GM12891 (cell line): ENCODE measurements at regions not wholly inside any gene's neighbourhood (a gene's known extent, or its start where the extent isn't known, plus 50 kb on each side); places are given as distances from the start of the nearest gene placed in this dataset.

Source experiments
- DNase-seq: peaks from one replicate; pipeline ENCODE4 v3.0.0; 2011; ENCODE audit warnings: low spot score; ENCODE audit not compliant: insufficient read length
- FAIRE-seq: peaks from 2 replicates; lab custom pipeline; 2011; peaks lifted over from hg19 to GRCh38; lab: Jason Lieb, UNC
- PAX5 ChIP-seq: IDR thresholded peaks from 2 replicates; pipeline ENCODE4 v1.6.1; 2011; ENCODE audit warnings: low read length, moderate library complexity, mild to moderate bottlenecking; ENCODE audit not compliant: insufficient read depth, severe bottlenecking
- POLR2A ChIP-seq: IDR thresholded peaks from 2 replicates; pipeline ENCODE4 v1.6.1; 2011; ENCODE audit warnings: low read depth, low read length, control low read depth
- POLR2AphosphoS5 ChIP-seq: IDR thresholded peaks from 2 replicates; pipeline ENCODE4 v1.6.1; 2011; ENCODE audit warnings: low read depth, low read length, control low read depth
- POU2F2 ChIP-seq: IDR thresholded peaks from 2 replicates; pipeline ENCODE4 v1.6.1; 2011; ENCODE audit warnings: low read depth, mild to moderate bottlenecking, control low read depth, low read length, moderate library complexity
- SPI1 ChIP-seq: IDR thresholded peaks from 2 replicates; pipeline ENCODE4 v1.6.1; 2011; ENCODE audit warnings: low read depth, low read length, control low read depth
- TAF1 ChIP-seq: IDR thresholded peaks from 2 replicates; pipeline ENCODE4 v1.6.1; 2011; ENCODE audit warnings: low read depth, low read length, control low read depth

DNA sequence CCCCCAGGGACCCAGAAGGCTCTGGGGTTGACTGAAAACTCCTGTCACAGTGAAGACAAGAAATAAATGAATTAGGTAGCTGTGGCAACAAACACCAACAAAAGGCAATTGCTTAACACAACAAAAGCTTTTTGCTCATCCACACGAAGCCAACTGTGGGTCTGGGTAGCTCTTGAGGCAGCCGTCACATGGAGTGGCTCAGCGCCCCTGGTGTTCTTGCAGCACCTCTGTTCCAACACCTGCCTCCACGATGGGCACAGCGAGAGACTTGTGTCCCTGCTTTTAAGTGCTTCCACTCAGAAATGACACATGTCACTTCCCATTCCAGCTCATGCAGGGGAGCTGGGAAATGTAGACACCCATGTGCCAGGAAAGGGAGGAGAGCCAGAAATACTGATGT lies 364.5 kb upstream of the DUSP10 start:
- DNase-seq, result no peak
- no peak for FAIRE-seq
- no peak for TF ChIP-seq TAF1
- no peak for TF ChIP-seq POLR2AphosphoS5
- no peak for TF ChIP-seq POLR2A

DNA sequence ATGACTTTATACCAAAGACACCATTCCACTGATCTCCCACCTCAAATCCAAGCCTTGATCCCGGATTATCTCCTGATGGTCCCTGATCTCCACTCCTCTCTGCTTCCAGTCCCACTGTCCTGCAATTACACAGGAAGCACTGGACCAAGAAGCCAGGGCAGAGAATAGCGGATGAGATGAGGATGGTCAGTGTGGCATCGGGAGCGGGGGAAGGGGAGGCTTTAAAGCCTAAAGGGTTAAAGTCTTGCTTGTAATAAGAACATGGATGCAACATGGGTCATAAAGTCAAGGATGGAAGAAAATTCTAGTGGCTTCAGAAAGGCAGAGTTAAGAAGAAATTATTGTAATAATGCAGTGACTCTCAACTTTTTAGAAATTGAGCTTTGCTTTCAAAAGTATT lies 364.0 kb upstream of the DUSP10 start:
- FAIRE-seq (no peak), DNase-seq (no peak)
- TF ChIP-seq POLR2AphosphoS5 (no peak), POU2F2 (no peak), PAX5 (no peak), POLR2A (no peak), TAF1 (no peak), SPI1 (no peak)

DNA sequence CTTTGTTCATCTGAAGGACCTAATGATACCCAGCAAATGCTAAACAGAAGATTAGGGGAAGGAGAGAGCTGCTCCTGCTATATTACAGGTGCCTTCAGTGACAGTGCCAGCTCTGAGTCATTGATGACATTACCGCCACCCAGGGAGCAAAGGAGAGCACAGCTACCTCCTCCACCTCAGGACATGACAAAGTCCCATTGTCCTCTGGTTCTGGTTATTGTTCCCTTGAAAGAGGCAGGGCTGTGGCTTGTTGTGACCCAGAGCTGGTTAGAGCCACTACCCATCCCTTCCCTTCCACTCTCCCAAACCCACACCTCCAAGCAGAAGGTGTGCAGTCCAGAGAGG lies 363.5 kb upstream of the DUSP10 start:
- DNase-seq, result no peak
- FAIRE-seq, result no peak

GRCh38 chr1:222104694-222105392 lies 363.0 kb upstream of the DUSP10 start:
- DNase-seq, result no peak
- FAIRE-seq, result no peak
- no peak for TF ChIP-seq POLR2AphosphoS5

More for the DNA sequence above, 363.5 kb upstream of the DUSP10 start:
- TF ChIP-seq TAF1 (no peak), PAX5 (no peak), POLR2A (no peak), SPI1 (no peak), POU2F2 (no peak), POLR2AphosphoS5 (no peak)

DNA sequence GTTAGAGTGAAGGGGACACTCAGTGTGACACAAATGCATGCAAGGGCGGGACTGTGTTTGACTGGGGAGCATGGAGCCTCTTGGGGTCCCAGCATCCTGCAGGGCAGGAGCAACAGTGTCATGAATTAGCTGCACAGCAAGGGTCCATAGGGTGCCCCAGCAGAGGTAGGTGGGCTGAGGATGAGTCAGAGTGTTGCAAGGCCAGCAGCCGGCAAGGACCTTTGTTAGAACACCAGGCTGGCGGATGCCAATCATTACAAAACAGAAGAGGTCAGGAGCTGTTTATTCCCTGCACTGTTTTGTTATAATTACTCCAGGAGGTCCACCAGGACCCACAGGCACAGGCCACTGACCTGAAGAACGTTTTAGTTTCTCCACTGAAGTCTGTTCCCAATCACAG lies 362.2 kb upstream of the DUSP10 start:
- no peak for DNase-seq
- no peak for TF ChIP-seq TAF1
- no peak for TF ChIP-seq POU2F2
- TF ChIP-seq POLR2AphosphoS5, result no peak
- TF ChIP-seq PAX5, result no peak
- no peak for TF ChIP-seq SPI1
- TF ChIP-seq POLR2A, result no peak
- FAIRE-seq, result no peak

- TF ChIP-seq POU2F2 (no peak), SPI1 (no peak), PAX5 (no peak), POLR2A (no peak), POLR2AphosphoS5 (no peak)
- FAIRE-seq (no peak), DNase-seq (no peak)
These were observed 357.9 kb upstream of the DUSP10 start for GRCh38 chr1:222099746-222100145.

DNA sequence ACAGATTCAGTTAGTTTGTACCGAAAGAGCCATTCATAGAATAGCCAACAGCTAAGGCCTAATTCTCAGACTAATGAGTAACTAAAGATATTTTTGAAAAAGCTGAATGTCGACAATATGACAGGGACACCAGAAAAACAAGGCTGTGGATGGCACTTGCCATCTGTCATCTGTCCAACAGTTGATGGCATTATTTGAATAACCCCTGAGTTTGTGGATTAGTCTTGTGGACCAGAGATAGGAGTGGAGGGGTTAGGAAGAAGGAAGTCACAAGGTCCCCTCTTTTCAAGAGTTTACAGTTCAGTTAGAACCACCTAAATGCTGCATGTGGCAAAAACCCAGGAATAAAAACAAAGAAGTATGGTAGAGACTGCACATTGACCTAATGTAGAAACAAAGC lies 356.5 kb upstream of the DUSP10 start:
- no peak for FAIRE-seq
- no peak for TF ChIP-seq POLR2AphosphoS5
- no peak for TF ChIP-seq TAF1
- TF ChIP-seq POLR2A, result no peak
- no peak for TF ChIP-seq SPI1
- no peak for TF ChIP-seq PAX5
- no peak for DNase-seq

DNA sequence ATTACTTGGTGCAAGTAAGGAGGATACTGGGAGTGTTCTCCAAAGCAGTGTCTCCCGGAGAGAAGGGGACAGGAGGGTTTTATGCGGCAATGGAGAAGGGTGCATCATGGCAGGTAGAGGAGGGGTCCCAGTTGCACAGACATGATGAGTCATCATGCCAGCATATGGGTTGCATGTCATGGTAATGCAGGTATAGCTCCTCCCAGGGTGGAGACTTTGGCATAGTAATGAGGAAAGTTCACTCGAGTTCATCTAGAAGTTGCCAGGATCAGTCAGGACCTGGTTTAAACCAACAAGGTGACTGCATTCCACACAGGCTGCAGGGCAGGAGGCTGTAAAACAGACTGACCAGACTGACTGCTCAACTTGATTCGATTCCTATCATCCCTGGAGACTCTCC lies 355.7 kb upstream of the DUSP10 start:
- TF ChIP-seq TAF1, result no peak
- no peak for TF ChIP-seq PAX5
- no peak for TF ChIP-seq POLR2A
- TF ChIP-seq POU2F2, result no peak
- TF ChIP-seq POLR2AphosphoS5, result no peak
- TF ChIP-seq SPI1, result no peak
- FAIRE-seq (no peak), DNase-seq (no peak)

DNA sequence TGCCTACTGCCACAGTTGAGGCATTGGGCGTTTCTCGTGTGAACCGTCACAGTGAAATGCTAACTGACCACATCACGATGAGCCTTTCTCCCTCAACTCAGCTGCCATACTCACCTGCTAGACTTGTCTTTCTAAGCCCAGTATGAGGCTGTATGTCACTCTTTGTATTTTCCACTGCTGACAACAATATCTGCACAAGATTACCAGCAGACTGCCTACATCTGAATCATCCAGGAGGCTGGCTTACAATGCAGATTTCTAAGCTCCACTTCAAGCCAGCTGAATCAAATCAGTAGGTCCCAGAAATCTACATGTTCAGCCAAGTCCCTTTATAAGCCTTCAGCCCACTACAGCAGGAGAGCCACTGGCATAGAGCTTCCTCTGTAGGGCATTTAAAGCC lies 355.0 kb upstream of the DUSP10 start:
- DNase-seq, result no peak
- no peak for TF ChIP-seq POU2F2
- TF ChIP-seq TAF1, result no peak
- no peak for TF ChIP-seq SPI1
- no peak for TF ChIP-seq POLR2A
- TF ChIP-seq POLR2AphosphoS5, result no peak
- FAIRE-seq, result no peak

DNA sequence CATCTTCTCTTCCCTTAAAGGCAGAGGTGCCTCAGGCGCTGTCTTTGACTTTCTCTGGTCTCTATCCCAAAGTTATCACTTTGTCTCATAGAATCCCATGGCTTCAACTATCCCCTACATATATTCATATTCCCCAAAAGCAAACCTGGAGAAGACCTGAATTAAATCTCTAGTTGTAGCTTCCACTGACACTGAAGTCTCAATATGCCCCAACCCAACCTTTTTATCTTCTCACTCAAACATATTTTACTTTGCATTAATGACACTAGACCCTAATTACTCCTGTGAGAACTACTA lies 354.5 kb upstream of the DUSP10 start:
- DNase-seq (no peak), FAIRE-seq (no peak)
- TF ChIP-seq TAF1 (no peak), POU2F2 (no peak), SPI1 (no peak), PAX5 (no peak), POLR2A (no peak), POLR2AphosphoS5 (no peak)

GRCh38 chr1:222095606-222096475 lies 354.0 kb upstream of the DUSP10 start:
- TF ChIP-seq TAF1 (no peak), POLR2AphosphoS5 (no peak), POU2F2 (no peak), POLR2A (no peak), SPI1 (peak; percentile 55)
- peak; percentile 82 for FAIRE-seq
- peak; percentile 31 for DNase-seq
